ENCODE measurements at regions not wholly inside any gene's neighbourhood (a gene's known extent, or its start where the extent isn't known, plus 50 kb on each side); places are given as distances from the start of the nearest gene placed in this dataset.

DNA sequence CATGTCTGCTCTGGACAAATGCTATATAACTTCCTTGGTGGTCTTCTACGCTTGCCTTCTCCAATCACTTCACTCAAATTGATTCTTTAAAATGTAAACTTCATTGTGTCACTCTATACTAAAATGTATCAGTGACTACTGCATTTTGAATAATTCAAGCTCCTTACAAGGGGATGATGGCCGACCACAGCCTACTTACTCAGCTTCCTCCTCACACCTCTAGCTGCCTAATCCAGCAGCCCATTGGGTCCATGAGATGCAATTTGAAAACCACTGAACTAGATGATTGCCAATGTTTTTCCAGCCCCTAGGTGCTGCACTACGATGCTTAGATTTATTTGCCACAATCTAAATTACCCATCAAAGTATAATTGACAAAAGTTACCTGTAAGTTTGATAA lies 120.7 kb downstream of the CTAGE1 start:
- H3K4me3 ChIP-seq (ENCODE audit: low read length), result no peak overlapping the region
- Mint-ChIP-seq H3K27me3 (no peaks in the 10 kb centered on the region), H3K27ac (no peak overlapping the region), H3K4me3 (no peak overlapping the region), H3K36me3 (ENCODE audit: low read depth) (no peaks in the 10 kb centered on the region), H3K9me3 (peaks cover 9% of the 10 kb centered on the region), H3K4me1 (ENCODE audit: low read depth) (no peaks in the 10 kb centered on the region)
- H3K4me1 ChIP-seq (ENCODE audit: insufficient read depth, low read length), result no peaks in the 10 kb centered on the region
- H3K27ac ChIP-seq (ENCODE audit: low read depth in 1 of 2, low read length in 2 of 2), result no peak overlapping the region
- no peaks in the 10 kb centered on the region for H3K9me3 ChIP-seq (ENCODE audit: control insufficient read depth in 1 of 2, insufficient read depth in 1 of 2, low read length in 2 of 2)
- CTCF ChIA-PET, result no interaction called here
- H3K36me3 ChIP-seq (ENCODE audit: insufficient read depth, low read length), result no peaks in the 10 kb centered on the region
- POLR2A ChIA-PET, result no interaction called here
- no peak for TF ChIP-seq CTCF (IDR thresholded peaks at IDR 0.05)
- DNase-seq (no peak), ATAC-seq (ENCODE audit: poor library complexity) (no peak)
- no peaks in the 10 kb centered on the region for H3K27me3 ChIP-seq (ENCODE audit: control insufficient read depth in 1 of 2, insufficient read depth in 2 of 2, low read length in 2 of 2)
- intact Hi-C loops (cut with DNase I, micrococcal nuclease), result no loop called here

DNA sequence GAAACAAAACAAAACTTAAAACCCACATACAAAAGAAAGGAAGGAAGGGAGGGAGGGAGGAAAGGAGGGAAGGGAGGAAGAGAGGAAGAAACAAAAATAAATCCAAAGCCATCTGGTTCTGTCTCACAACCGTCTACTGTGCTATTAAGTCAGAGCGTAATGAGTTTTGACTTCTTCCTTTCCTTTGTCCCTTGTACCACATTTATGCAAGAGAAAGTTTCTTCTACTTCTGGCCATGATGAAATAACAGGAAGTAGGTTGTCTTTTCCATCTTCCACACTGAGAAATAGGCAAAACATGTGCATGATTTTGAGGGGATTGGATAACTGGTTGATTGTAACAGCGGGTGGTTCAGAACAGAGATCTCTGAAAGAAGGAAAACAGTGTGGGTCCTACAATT lies 121.4 kb downstream of the CTAGE1 start:
- H3K36me3 ChIP-seq (ENCODE audit: insufficient read depth, low read length), result no peaks in the 10 kb centered on the region
- intact Hi-C loops (cut with DNase I, micrococcal nuclease), result no loop called here
- no peaks in the 10 kb centered on the region for H3K27me3 ChIP-seq (ENCODE audit: control insufficient read depth in 1 of 2, insufficient read depth in 2 of 2, low read length in 2 of 2)
- Mint-ChIP-seq H3K4me3 (no peak overlapping the region), H3K9me3 (peaks cover 10% of the 10 kb centered on the region), H3K27ac (no peak overlapping the region), H3K4me1 (ENCODE audit: low read depth) (no peaks in the 10 kb centered on the region), H3K36me3 (ENCODE audit: low read depth) (no peaks in the 10 kb centered on the region), H3K27me3 (no peaks in the 10 kb centered on the region)
- no peak overlapping the region for H3K27ac ChIP-seq (ENCODE audit: low read depth in 1 of 2, low read length in 2 of 2)
- ChIA-PET CTCF (no interaction called here), POLR2A (no interaction called here)
- TF ChIP-seq CTCF (IDR thresholded peaks at IDR 0.05), result no peak
- H3K4me3 ChIP-seq (ENCODE audit: low read length), result no peak overlapping the region
- DNase-seq (no peak), ATAC-seq (ENCODE audit: poor library complexity) (no peak)
- no peaks in the 10 kb centered on the region for H3K9me3 ChIP-seq (ENCODE audit: control insufficient read depth in 1 of 2, insufficient read depth in 1 of 2, low read length in 2 of 2)
- no peaks in the 10 kb centered on the region for H3K4me1 ChIP-seq (ENCODE audit: insufficient read depth, low read length)

- TF ChIP-seq CTCF (IDR thresholded peaks at IDR 0.05), result no peak
- H3K4me1 Mint-ChIP-seq (ENCODE audit: low read depth), result no peaks in the 10 kb centered on the region
- DNase-seq (no peak), ATAC-seq (ENCODE audit: poor library complexity) (no peak)
- no peaks in the 10 kb centered on the region for H3K4me1 ChIP-seq (ENCODE audit: insufficient read depth, low read length)
- no peak overlapping the region for H3K4me3 Mint-ChIP-seq
- H3K4me3 ChIP-seq (ENCODE audit: low read length), result no peak overlapping the region
- H3K27ac Mint-ChIP-seq, result no peak overlapping the region
- CTCF ChIA-PET, result no interaction called here
- H3K27me3 Mint-ChIP-seq, result no peaks in the 10 kb centered on the region
- H3K9me3 Mint-ChIP-seq, result peaks cover 9% of the 10 kb centered on the region
- no peaks in the 10 kb centered on the region for H3K9me3 ChIP-seq (ENCODE audit: control insufficient read depth in 1 of 2, insufficient read depth in 1 of 2, low read length in 2 of 2)
- H3K36me3 ChIP-seq (ENCODE audit: insufficient read depth, low read length), result no peaks in the 10 kb centered on the region
- H3K36me3 Mint-ChIP-seq (ENCODE audit: low read depth), result no peaks in the 10 kb centered on the region
- POLR2A ChIA-PET, result no interaction called here
- no peak overlapping the region for H3K27ac ChIP-seq (ENCODE audit: low read depth in 1 of 2, low read length in 2 of 2)
- intact Hi-C loops (cut with DNase I, micrococcal nuclease), result no loop called here
- H3K27me3 ChIP-seq (ENCODE audit: control insufficient read depth in 1 of 2, insufficient read depth in 2 of 2, low read length in 2 of 2), result no peaks in the 10 kb centered on the region
Measured at GRCh38 chr18:22293417-22293816, 124.0 kb downstream of the GATA6 start.

Measured in CD4-positive, alpha-beta T cell (primary cell).